Activated CD4-positive, alpha-beta T cell treated with anti-CD3 and anti-CD28 coated beads, Interleukin-2, amount 50 U/mL, for 4 hours (primary cell): ENCODE measurements at regions not wholly inside any gene's neighbourhood (a gene's known extent, or its start where the extent isn't known, plus 50 kb on each side); places are given as distances from the start of the nearest gene placed in this dataset.

Experiments
- DNase-seq, 2 experiments: peaks; one replicate each; pipeline ENCODE4 v3.0.0-alpha.2; 2020

DNA sequence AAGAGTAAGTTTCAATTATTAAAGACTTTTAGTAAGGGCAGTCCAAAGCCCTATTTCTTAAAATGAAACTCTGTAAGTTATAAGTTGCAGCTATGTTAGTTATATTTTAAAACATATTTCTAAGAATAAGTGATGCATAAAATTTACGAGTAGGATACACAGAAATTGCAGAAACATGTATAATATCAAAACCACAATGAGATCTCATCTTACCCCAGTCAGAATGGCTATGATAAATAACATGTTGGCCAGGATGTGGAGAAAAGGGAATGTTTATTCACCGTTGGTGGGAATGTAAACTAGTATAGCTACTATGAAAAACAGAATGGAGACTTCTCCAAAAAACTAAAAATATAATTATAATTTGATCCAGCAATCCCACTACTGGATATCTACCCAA, 201.2 kb downstream of the CBLN2 start:
- DNase-seq = no peak

DNA sequence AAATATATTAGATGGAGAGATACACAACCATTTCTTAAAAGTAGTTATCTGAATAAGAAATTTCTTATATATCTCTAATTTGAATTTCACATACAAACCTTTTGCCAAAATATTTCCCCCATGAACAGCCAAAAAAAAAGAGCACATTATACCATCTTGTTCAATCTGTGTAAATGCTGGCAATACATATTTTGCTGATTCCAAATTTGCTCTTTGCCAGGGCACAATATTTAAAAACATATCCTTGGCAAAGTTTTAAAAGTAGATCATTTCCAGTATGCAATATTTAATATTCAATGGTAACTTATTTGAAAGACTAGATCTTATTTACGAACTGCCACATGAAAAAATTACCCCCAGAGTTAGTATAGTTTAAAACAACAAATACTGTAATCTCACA, 204.2 kb downstream of the CBLN2 start:
- no peak for DNase-seq

DNA sequence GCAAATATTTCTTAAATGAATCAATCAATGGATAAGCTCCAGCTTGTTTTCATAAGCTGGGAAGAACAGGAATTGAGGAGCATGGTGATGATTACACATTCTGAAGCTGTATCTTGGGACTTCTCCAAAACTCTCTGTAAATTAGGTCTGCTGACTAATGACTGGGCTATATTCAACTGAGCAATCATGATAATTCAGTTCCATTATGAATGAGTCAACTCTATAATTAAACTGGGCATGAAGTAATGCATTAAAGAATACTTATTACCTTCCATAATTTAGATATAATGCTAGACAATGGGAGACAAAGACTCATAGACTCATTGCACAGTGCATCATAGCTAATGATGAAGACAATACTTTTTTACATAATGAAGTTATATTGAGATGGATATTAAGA, 207.4 kb downstream of the CBLN2 start:
- DNase-seq = no peak

DNA sequence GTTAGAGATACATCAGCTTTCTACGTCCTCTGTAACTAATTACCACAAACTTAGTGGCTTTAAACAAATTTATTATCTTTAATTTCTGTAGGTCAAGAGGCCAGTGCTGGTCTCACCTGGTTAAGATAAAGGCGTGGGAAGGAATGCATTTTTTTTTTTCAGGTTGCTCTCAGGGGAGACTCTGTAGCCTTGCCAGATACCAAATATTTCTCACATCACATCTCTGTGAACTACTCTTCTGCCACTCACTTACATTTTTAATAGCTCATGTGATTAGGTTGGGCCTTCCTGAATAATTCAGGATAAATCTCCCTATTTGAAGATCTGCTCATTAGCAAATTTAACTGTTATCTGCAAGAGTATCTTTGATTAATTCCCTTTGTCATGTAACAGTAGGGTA, 214.6 kb downstream of the CBLN2 start:
- no peak for DNase-seq

DNA sequence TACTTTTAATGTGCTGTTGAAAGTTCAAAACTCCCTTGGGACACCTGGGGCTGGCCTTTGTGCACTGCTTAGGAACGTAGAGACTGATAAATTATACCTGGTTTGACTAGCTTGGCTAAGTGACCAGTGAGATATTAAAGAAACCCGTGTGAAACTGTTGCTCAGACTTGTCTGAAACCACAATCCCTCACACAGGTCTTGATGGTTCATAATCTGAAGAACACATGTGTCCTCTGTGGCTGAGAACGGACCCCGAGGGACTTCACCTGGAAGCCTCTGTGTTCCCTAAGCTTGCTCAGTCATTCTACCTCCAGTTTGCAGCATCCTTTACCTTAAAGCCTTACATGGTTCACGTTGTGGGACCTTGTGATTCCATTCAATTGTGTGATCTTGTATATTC, 218.8 kb downstream of the CBLN2 start:
- no peak for DNase-seq

DNA sequence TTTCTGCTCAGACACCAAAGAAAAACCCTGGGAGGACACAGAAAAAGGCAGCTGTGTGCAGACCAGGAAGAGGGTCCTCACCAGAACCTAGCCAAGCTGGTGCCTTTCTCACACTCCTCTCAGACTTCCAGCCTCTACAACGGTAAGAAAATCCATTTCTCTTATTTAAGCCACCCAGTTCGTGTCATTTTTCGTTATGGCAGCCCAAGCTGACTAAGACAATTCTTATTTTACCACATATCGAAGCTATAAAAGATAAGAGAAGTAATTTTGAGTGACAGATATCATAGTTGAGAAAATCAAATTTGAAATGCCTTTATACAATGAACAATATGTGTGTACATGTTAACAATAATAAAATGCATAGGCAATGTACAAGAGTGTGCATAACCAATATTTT, 219.5 kb downstream of the CBLN2 start:
- no peak for DNase-seq

DNA sequence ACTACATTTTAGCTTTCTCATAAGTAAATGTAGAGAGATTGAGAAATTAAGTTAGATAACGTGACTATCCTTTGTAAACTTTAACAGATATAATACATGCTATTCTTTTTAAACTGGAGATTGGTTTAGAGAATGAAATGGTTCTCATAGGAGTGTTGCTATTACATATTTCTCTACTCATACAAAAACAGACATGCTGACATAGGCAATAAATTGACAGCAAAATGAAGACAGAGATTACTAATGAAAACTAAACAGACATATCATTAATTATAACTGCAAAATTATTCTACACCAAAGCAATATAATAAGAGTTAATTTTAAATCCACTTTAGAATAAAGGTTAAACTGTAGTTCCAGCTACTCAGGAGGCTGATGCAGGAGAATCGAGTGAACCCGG, 227.6 kb downstream of the CBLN2 start:
- DNase-seq = no peak

DNA sequence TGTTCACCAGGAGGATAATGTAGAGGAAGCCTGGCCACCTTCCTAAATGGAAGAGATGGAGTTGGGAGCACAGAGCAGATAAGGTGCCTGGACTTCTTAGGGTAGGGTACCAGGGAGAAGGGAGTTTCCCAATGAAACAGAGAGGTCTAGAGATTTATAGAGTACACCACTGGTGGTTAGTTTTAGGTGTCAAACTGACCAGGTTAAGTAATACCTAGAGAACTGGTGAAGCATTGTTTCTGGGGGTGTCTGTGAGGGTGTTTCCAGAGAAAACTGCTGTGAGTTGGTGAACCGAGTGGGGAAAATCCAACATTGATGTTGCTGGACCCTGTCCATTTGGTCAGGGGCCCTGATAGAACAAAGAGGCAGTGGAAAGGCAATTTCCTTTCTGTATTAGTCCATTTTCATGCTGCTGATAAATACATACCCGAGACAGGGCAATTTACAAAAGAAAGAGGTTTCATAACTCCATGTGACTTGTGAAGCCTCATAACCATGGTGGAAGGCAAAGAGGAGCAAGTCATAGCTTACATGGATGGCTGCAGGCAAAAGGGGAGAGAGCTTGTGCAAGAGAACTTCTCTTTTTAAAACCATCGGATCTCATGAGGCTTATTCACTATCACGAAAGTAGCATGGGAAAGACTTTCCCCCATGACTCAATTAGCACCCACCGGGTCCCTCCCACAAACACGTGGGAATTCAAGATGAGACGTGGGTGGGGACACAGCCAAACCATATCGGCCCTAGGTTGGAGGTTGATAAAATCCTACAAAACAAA, 260.8 kb downstream of the CBLN2 start:
- no peak for DNase-seq

DNA sequence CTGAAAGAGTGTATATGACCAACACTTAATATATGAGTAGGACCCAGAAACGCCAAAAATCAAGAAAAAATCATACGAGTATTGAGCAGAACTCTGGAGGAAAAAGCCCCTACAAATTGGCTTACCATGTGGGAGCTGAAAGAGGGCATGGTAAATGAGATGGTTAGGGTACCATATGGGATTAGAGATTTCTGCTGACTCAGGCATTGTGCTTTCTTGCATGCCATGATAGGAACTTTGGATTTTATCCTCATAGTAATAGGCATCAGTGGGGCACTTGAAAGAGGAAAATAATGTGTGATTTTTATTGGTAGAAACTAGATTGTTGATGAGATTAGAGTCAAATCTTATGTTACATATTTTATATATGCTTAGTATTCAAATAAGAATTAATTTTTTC, 271.1 kb downstream of the CBLN2 start:
- DNase-seq = no peak

DNA sequence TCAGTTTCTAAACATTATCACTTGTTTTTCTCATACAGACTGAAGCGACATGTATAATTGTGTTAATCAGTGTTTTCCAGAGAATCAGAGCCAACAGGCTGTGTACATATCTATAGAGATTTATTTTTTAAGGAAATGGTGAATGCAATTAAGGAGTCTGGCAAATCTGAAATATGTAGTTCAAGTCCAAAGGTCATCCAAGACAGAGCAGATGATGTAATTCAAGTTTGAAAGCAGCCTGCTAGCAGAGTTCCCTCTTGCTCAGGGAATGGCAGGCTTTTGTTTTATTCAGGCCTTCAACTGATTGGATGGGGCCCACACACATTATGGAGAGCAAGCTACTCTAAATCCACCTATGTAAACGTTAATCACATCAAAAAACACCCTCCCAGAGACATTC, 282.6 kb downstream of the CBLN2 start:
- DNase-seq = no peak

DNA sequence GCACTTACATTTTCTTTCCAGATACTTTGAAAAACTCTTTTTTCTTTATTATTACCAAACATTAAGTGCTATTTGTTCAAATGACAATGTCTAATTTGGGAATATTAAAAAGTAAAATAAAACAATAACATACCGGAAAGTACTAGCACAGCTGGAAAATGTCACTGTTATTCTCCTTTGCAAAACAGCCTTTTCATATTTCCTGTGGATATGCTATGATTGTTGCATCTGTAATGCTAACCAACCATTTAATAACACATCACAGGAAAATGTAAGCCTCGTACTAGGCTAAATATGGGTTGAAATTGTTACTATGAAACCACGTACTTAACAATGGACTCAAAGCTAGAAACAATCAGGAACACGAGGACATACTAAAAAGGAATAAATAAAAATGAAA, 298.1 kb downstream of the CBLN2 start:
- no peak for DNase-seq

DNA sequence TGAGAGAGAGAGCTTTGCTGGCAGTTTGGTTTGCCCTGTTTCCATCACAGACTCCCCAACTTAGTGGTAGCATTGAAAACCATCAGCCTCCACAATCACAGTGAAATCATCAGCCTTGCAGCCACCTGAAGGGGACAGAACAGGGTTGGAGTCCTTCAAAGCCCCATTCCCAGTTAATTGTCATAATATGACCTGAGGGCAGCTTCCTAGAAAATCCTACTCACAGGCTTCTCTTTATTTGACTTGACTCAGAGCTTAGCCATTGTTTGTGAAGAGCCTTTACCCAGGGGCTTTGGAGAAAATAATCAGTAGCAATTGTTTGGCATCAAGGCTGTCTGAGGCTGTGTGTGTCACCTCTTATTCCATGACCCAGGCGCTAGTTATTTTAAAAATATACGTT, 308.7 kb downstream of the CBLN2 start:
- no peak for DNase-seq

DNA sequence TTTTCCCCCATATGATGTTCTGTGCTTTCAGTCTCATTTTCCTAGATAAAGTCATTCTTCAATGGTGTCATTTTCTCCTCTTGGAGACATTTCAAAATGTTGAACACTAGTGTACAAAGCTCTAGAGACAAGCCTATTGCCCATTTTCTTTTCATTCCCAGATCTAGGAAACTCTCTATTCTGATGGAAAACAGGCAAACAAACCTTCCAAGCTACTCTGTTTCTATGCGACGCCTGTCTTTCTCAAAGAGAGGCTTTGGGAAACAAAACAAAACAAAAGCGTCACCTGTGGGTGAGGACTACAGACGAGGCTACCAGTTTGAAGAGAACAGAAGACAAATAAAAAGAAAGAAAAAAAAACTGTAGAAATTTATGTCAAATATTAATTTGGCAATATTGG, 311.0 kb downstream of the CBLN2 start:
- DNase-seq = no peak

DNA sequence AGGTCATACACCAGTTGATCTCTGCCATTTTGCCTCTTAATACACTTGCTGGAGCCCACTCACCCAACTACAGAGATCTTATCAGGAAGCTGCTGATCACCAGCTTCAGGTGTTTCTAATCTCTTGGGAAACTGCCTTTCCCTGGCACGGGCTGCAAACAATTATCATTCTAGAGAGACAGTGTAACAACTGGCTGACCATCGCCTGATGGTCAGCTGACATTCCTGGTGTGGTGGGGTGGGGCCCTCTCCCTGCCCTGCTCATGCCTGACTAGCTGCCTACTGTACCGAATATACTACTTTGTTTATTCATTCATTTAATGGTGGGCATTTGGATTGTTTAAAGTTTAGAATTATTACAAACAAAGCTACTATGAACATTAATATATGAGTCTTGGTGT, 311.5 kb downstream of the CBLN2 start:
- DNase-seq = no peak

DNA sequence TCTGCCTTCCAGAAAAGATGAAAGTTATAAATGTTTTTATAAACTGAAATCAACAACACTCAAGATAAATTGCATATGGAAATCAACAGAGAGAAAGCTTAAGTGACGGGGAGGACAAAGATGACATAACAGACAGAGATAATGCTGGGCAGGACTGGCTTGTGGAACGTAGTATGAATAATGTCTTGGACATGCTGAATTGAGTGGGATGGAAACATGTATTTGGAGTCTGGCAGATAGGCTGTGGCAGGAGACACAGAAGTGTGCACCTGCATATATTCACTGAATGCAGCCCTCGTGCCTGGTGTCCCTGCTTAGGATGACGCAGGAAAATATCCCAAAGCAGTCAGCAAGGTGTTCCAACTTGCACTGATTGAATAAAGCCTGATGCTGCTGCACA, 318.2 kb downstream of the CBLN2 start:
- DNase-seq = no peak

DNA sequence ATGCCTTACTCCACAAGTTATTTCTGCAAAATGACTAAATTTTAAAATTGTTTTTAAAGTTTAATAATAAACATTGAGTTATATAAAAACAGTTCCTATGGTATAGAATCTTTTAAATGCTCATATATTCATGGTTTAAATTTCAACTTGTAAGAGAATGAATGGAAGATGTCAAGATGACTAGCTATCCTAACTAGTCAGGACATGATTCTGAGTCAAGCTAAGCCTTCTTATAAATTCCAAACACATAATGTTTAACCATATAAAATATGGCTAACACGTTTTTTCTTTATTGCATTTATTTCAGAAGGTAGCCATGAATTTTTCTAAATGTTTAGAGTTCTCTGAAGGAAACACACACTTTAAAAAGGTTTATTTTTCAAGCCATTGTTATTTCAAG, 320.4 kb downstream of the CBLN2 start:
- DNase-seq = no peak

DNA sequence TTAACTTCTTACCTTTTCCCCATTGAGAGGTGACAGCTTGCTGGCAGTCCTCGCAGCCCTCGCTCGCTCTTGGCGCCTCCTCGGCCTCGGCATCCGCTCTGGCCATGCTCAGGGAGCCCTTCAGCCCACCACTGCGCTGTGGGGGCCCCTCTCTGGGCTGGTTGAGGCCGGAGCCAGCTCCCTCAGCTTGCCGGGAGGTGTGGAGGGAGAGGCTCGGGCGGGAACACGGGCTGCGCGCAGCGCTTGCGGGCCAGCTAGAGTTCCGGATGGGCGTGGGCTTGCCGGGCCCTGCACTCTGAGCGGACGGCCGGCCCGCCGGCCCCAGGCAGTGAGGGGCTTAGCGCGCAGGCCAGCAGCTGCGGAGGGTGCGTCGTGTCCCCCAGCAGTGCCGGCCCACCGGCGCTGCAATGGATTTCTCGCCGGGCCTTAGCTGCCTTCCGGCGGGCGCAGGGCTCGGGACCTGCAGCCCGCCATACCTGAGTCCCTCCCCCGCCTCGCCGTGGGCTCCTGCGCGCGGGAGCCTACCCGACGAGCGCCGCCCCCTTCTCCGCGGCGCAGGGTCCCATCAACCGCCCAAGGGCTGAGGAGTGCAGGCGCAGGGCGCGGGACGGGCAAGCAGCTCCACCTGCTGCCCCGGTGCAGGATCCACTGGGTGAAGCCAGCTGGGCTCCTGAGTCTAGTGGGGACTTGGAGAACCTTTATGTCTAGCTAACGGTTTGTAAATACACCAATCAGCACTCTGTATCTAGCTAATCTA, 335.0 kb downstream of the CBLN2 start:
- DNase-seq = no peak

DNA sequence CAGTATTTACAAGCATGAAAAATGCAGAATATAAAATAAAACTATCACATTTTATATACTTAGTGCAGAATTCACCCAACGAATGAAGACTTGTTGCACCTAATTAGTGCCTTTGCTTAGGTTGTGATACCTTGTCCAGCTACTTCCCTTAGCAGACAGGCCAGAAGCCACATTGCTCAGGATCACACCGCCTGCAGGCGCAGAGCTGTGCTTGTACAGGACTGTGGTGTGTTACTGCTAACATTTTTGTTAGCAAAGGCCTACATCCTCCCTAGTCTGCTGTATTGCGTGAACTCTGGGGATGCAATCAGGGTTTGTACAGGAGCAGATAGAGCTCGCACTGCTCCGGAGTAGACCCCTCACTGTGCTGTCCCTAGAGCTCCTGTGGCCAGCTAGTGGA, 336.9 kb downstream of the CBLN2 start:
- DNase-seq = no peak

DNA sequence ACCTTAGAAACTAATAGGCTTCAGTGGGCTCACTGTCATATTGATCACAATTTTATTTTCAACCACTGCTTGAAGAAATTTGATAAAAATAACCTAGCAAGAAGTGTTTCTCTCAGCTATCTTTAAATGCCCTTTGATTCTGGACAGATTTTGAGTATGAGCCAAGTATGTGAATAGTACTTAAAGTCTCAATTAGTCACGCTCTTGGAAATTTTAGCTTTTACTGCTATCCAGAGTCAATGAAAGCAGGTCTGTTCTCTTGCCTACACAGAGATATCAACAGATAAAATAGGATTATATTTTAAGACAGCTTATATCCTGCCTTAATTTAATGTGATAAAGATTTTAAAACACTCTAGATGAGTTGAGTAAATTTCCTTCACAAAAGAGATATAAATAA, 337.3 kb downstream of the CBLN2 start:
- DNase-seq = no peak

DNA sequence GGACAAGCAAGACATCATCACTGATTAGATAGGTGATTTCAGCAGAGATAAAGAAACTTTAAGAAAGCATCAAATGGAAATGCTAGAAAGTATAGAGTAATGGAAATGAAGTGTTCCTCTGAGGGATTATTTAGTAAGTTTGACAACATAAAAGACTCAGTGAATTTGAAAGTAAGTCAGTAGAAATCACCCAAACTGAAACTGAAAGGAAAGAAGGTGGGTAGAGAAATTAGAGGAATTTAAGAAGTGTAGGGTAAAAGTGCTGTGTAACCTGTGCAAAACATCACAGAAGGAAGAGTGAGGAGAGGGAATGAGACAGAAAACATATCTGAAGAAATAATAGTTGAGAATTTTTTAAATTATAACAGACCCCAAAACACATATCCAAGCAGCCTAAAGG, 343.1 kb downstream of the CBLN2 start:
- no peak for DNase-seq

DNA sequence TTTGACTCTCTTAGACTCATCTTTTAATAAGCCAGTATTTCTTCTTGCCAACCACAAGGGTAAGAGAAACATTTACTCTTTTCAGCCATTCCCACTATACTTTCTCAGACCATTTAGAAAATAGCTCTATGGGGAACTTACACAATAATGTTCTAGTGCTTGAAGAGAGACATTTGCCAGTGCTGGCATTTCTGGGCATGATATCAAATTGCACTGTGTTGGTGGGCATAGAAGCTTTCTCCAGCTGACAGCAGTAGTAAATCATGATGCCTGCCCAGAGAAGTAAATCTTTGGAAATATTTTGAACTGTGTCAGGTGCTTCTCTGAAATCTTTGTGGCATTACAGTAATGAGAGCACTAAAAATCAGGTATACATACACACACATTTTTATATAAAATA, 346.6 kb downstream of the CBLN2 start:
- DNase-seq = no peak

DNA sequence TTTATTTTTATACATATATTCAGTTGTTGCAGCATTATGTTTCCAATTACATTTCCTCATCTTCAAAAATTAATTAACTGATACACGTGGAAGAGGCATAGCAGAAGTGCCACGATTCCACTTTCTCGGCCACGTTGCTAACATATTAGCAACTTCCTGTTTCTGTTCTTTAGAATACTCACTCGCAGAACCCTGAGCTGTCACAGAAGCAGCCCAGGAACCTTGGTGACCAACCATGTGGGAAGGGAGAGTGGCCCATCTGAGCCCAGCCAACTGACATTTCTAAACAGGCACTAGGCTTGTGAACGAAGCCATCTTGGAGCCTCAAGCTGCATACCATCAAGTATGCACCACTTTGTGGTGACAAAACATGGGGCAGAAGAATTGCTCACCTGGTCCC, 350.1 kb downstream of the CBLN2 start:
- no peak for DNase-seq

DNA sequence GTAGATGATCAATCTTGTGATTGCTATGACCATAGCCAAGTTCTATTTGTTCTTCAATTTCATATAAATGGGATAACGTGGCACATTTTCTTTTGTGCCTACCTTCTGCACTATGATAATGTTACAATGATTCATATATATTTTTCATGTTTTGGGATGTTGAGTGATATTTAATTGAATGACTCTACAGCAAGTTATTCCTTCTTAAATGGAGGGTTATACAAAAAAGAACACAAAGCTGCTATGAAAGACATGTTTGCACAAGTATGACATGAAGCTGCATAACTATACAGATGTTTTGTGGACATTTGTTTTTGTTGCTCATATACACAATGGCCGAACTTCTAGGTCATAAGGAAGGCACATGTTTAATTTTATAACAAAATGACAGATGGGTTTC, 356.2 kb downstream of the CBLN2 start:
- no peak for DNase-seq

DNA sequence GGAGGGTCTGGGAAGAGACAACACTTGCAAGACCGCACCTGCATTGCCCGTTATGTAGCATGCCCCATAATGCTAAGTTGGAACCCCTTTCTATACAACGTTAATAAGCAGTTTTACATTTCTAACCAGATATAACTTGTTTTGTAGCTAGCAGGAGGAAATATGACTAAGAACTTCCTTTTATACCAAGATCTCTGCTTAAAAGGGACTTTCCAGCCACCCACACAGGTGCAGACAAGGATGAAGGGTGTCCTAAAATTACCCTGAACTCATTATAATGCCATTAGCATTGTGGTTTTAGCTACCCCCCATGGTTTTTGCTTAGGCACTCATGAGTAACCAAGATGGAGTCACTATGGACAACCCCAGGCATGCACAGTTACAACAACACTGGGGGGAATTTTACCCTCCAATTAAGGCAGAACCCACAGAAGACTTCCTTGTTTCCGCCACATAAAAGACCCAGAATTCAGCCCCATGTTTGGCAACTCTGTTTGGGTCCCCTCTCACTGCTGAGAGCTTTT, 362.8 kb downstream of the CBLN2 start:
- DNase-seq = no peak

DNA sequence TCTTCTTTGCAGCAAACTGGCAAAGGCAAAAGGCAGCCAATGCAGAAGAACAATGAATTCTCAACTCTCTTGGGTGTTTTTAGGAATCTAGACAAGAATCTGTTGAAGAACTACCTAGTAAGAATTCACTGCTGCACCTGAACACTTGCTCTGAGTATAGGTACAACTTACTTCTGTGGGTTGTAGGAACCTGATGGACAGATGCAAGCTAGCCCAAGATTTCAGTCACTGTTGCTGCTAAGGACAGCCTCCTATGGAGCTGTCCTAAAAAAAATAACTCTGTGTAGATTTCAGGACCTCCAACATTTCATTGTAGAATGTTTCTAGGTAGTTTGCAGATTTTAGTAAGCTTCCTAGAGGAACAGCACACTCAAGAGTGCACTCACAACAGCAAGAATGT, 363.5 kb downstream of the CBLN2 start:
- no peak for DNase-seq
